ENCODE measurements at regions not wholly inside any gene's neighbourhood (a gene's known extent, or its start where the extent isn't known, plus 50 kb on each side); places are given as distances from the start of the nearest gene placed in this dataset.
A peak's percentile ranks its signal among the peaks of the same experiment; 100 is the strongest.

- Histone ChIP-seq H3K4me1 (ENCODE audit: low read depth) (peaks cover 3% of the 10 kb centered on the region), H3K4me3 (no peak overlapping the region), H3K36me3 (ENCODE audit: low read depth) (no peaks in the 10 kb centered on the region), H3K9me3 (no peaks in the 10 kb centered on the region)
- ATAC-seq (no peak), DNase-seq (no peak)
- intact Hi-C loops (cut with DNase I, micrococcal nuclease) = no loop called here
- TF ChIP-seq, protein P1, sequence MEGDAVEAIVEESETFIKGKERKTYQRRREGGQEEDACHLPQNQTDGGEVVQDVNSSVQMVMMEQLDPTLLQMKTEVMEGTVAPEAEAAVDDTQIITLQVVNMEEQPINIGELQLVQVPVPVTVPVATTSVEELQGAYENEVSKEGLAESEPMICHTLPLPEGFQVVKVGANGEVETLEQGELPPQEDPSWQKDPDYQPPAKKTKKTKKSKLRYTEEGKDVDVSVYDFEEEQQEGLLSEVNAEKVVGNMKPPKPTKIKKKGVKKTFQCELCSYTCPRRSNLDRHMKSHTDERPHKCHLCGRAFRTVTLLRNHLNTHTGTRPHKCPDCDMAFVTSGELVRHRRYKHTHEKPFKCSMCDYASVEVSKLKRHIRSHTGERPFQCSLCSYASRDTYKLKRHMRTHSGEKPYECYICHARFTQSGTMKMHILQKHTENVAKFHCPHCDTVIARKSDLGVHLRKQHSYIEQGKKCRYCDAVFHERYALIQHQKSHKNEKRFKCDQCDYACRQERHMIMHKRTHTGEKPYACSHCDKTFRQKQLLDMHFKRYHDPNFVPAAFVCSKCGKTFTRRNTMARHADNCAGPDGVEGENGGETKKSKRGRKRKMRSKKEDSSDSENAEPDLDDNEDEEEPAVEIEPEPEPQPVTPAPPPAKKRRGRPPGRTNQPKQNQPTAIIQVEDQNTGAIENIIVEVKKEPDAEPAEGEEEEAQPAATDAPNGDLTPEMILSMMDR (IDR thresholded peaks at IDR 0.05) = no peak
Observed at GRCh38 chr4:24251589-24251988, 332.8 kb downstream of the DHX15 start.

GRCh38 chr4:24249972-24250371 is 334.4 kb downstream of the DHX15 start:
- DNase-seq = peak in 2 of 3 donors; percentile 29 to 38
- peaks cover 3% of the 10 kb centered on the region for H3K4me1 ChIP-seq (ENCODE audit: low read depth)
- no peaks in the 10 kb centered on the region for H3K9me3 ChIP-seq
- TF ChIP-seq, protein P1 (IDR thresholded peaks at IDR 0.05) = no peak
- H3K4me3 ChIP-seq = no peak overlapping the region
- intact Hi-C loops (cut with DNase I, micrococcal nuclease) = no loop called here
- ATAC-seq = peak; percentile 75
- no peaks in the 10 kb centered on the region for H3K36me3 ChIP-seq (ENCODE audit: low read depth)

GRCh38 chr4:24248674-24249630 is 335.4 kb downstream of the DHX15 start:
- H3K4me3 ChIP-seq = no peak overlapping the region
- ATAC-seq (peak; percentile 26), DNase-seq (no peak)
- no peaks in the 10 kb centered on the region for H3K9me3 ChIP-seq
- no peaks in the 10 kb centered on the region for H3K36me3 ChIP-seq (ENCODE audit: low read depth)
- intact Hi-C loops (cut with DNase I, micrococcal nuclease) = no loop called here
- peaks cover 3% of the 10 kb centered on the region for H3K4me1 ChIP-seq (ENCODE audit: low read depth)
- TF ChIP-seq, protein P1 (IDR thresholded peaks at IDR 0.05) = no peak

DNA sequence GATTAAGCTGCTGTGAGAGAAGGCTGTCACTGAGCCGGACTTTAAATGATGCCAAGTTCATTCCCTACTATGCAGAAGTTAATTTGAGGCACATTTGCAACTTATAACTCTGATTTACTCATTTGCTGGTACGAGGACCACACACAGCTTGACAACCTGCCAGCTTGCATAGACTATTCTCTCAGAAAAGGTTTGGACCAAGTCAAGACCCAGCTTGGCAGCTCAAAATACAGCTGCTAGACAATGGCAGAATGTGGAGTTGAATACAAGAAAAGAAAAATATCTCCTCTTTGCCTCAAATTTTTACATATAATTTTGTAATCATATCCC is 338.9 kb downstream of the DHX15 start:
- no peak overlapping the region for H3K4me3 ChIP-seq
- DNase-seq (no peak), ATAC-seq (no peak)
- H3K4me1 ChIP-seq (ENCODE audit: low read depth) = peaks cover 3% of the 10 kb centered on the region
- intact Hi-C loops (cut with DNase I, micrococcal nuclease) = no loop called here
- no peaks in the 10 kb centered on the region for H3K36me3 ChIP-seq (ENCODE audit: low read depth)
- TF ChIP-seq, protein P1 (IDR thresholded peaks at IDR 0.05) = no peak
- H3K9me3 ChIP-seq = no peaks in the 10 kb centered on the region

DNA sequence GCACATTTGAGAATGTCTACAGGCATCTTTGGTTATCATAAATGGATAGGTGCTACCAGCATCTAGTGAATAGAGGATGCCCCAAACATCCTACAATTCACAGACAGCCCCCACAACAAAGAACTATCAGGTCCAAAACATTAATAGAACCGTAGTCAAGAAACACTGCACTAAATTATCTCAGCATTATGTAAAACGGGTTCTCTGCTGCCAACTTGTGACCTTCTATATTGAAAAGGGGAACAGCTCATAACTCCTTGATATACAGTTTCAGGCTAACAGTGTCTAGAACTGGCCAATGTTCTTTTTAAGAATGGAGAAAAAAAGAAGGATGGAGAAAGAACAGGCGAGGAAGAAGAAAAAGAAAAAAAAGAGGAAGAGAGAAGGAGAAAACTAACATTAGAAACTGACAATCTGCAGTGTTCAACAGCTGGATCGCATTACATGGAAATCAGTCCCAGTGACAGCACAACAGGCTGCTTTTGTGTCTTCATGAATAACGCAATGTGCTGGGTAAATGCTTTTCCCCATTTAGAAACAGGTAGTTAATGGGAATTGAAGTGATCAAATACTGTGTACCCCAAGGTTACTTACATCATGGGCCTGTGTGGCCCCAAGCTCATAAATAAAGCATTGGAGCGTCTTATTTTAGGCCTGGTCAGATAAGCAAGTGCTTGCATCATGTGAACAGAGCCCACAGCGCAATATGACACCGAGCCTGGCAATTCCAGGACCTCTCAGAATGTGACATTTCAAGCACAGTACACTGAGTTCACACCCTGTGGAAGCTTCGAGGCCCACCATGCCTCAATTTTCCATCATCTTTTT is 339.5 kb downstream of the DHX15 start:
- peaks cover 3% of the 10 kb centered on the region for H3K4me1 ChIP-seq (ENCODE audit: low read depth)
- no peak for ATAC-seq
- intact Hi-C loops (cut with DNase I, micrococcal nuclease) = no loop called here
- TF ChIP-seq, protein P1 (IDR thresholded peaks at IDR 0.05) = no peak
- no peak overlapping the region for H3K4me3 ChIP-seq
- no peaks in the 10 kb centered on the region for H3K36me3 ChIP-seq (ENCODE audit: low read depth)
- H3K9me3 ChIP-seq = no peaks in the 10 kb centered on the region
- DNase-seq = no peak
